OCI-LY7 (cell line): ENCODE measurements at regions not wholly inside any gene's neighbourhood (a gene's known extent, or its start where the extent isn't known, plus 50 kb on each side); places are given as distances from the start of the nearest gene placed in this dataset.

Experiments
- CTCF ChIP-seq: fragments of 200-600 bp; sonication (generic); conservative IDR thresholded peaks from 2 replicates; pipeline ENCODE4 v1.5.1; 2014; ENCODE audit warnings: mild to moderate bottlenecking, antibody characterized with exemption, low read length, moderate library complexity, mixed read lengths
- EZH2phosphoT487 ChIP-seq: fragments of 200-600 bp; sonication (generic); IDR thresholded peaks from 2 replicates; pipeline ENCODE4 v1.6.1; 2018; ENCODE audit warnings: low read depth, borderline replicate concordance, mild to moderate bottlenecking, mixed run types, antibody characterized with exemption, low read length, moderate library complexity, mixed read lengths

- TF ChIP-seq EZH2phosphoT487 (no peak), CTCF (no peak)
Measured at GRCh38 chr15:26472661-26473060, 300.2 kb downstream of the GABRB3 start.
